PC-9 (cell line): ENCODE measurements at regions not wholly inside any gene's neighbourhood (a gene's known extent, or its start where the extent isn't known, plus 50 kb on each side); places are given as distances from the start of the nearest gene placed in this dataset.

Experiments used
- BruUV-seq: library from RNA; stranded (reverse); fragments of 400-500 nt; replicated peaks from 2 replicates; lab custom pipeline; 2021; lab: Mats Ljungman, UMichigan
- CTCF ChIA-PET: fragments of 300-600 bp; sonication (Branson Sonifier 250); formaldehyde crosslinking; loops from one replicate; lab custom pipeline; 2022; ENCODE audit warnings: antibody characterized with exemption; lab: Charles Lee
- POLR2A ChIA-PET: fragments of 300-600 bp; sonication (Branson Sonifier 250); formaldehyde crosslinking; loops from one replicate; lab custom pipeline; 2022; ENCODE audit warnings: antibody characterized with exemption; ENCODE audit not compliant: unreplicated experiment; lab: Charles Lee
- DNase-seq, 2 experiments: peaks; one replicate each; pipeline versions ENCODE4 v3.0.0 to v3.0.0-alpha.2; 2015 to 2022; ENCODE audit warnings: mixed read lengths in 1 of 2
- H2AFZ ChIP-seq: fragments of 200-600 bp; sonication (generic); 2 replicates; pipeline ENCODE4 v1.8.1; 2017; ENCODE audit warnings: antibody characterized with exemption
- H3F3A ChIP-seq: fragments of 200-600 bp; sonication (generic); 2 replicates; pipeline ENCODE4 v1.8.1; 2017; ENCODE audit warnings: antibody characterized with exemption, mild to moderate bottlenecking, low read depth; ENCODE audit not compliant: insufficient read depth
- H3K27ac ChIP-seq: fragments of 200-600 bp; sonication (generic); 2 replicates; pipeline ENCODE4 v1.6.1; 2016; ENCODE audit warnings: mixed run types
- H3K27me3 ChIP-seq: fragments of 200-600 bp; sonication (generic); 2 replicates; pipeline ENCODE4 v1.6.1; 2016; ENCODE audit warnings: low read depth, mixed run types; ENCODE audit not compliant: insufficient read depth
- H3K36me3 ChIP-seq: fragments of 200-600 bp; sonication (generic); 2 replicates; pipeline ENCODE4 v1.6.1; 2016; ENCODE audit warnings: low read depth, mixed run types
- H3K4me1 ChIP-seq: fragments of 200-600 bp; sonication (generic); replicated peaks from 2 replicates; pipeline ENCODE4 v1.6.1; 2016; ENCODE audit warnings: mixed run types; ENCODE audit not compliant: insufficient read depth
- H3K4me2 ChIP-seq: fragments of 200-600 bp; sonication (generic); 2 replicates; pipeline ENCODE4 v1.6.1; 2017; ENCODE audit warnings: mixed run types
- H3K4me3 ChIP-seq: fragments of 200-600 bp; sonication (generic); 2 replicates; pipeline ENCODE4 v1.6.1; 2016; ENCODE audit warnings: mixed run types
- H3K79me2 ChIP-seq: fragments of 200-600 bp; sonication (generic); 2 replicates; pipeline ENCODE4 v1.6.1; 2017; ENCODE audit warnings: low read depth, mixed run types
- H3K9me2 ChIP-seq: fragments of 200-600 bp; sonication (generic); 2 replicates; pipeline ENCODE4 v1.8.1; 2017; ENCODE audit warnings: mild to moderate bottlenecking; ENCODE audit not compliant: insufficient read depth
- H3K9me3 ChIP-seq: fragments of 200-600 bp; sonication (generic); 2 replicates; pipeline ENCODE4 v1.8.1; 2016; ENCODE audit warnings: low read depth; ENCODE audit not compliant: insufficient read depth
- H4K20me1 ChIP-seq: fragments of 200-600 bp; sonication (generic); 2 replicates; pipeline ENCODE4 v1.8.1; 2017; ENCODE audit not compliant: insufficient read depth
- EZH2 ChIP-seq: fragments of 200-600 bp; sonication (generic); IDR thresholded peaks from 2 replicates; pipeline ENCODE4 v1.8.0; 2017; ENCODE audit warnings: antibody characterized with exemption, low read depth
- intact Hi-C: fragments of 100-400 bp; cut with micrococcal nuclease; formaldehyde crosslinking; loops from one replicate; pipeline ENCODE4 v1.10.0; 2022; ENCODE audit not compliant: unreplicated experiment
- TF ChIP-seq, protein P1 (sequence below): fragments of 200-600 bp; sonication (generic); conservative IDR thresholded peaks from 2 replicates; pipeline ENCODE4 v1.6.1; 2017; ENCODE audit warnings: mixed run types, antibody characterized with exemption, mild to moderate bottlenecking, moderate library complexity

DNA sequence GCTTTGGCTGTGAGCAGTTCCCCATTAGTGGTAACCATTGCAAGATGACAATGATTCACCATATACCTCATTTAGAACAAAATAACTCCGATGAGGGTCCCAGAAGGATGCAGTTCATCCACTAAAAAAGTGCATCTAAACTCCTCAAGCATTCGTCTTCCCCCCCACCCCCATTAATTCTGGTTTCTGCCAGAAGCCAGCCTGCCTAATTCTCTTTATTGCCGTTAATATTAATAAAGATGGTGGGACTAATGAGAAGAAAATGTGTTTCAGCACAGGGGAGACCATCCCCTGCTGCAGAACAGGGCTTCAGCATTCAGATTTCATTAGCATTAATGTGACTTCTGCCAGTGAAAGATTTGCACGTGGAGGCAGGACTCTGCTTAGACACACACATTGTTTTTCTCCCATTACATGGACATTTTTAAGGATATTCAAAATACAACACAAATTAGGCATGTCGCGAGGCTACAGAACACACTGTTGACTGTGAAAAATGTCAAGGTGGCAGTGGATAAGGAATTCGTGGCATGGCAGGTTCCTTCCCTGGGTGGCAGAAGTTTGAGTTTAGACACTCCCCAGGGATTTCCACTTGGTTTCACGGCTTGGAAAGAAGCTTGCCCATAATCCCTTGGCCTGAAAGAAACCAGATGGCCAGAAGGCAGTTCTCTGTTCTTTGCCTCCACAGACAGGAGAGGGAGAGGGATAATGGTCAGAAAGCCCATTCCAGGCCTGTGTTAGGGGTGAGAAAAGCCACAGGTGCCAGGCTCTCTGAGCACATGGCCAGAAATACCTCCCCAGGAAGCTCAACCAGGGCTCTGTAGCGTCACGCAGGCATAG is 236.5 kb downstream of the FOXO1 start:
- Histone ChIP-seq H3F3A (no peaks in the 10 kb centered on the region), H3K27me3 (no peaks in the 10 kb centered on the region), H3K36me3 (no peaks in the 10 kb centered on the region), H3K9me3 (no peaks in the 10 kb centered on the region), H3K79me2 (no peaks in the 10 kb centered on the region), H2AFZ (no peak overlapping the region), H3K9me2 (no peaks in the 10 kb centered on the region), H3K4me1 (peaks cover 8% of the 10 kb centered on the region; the same call in 1 of the 2 replicates), H4K20me1 (no peaks in the 10 kb centered on the region), H3K4me3 (no peak overlapping the region), H3K27ac (no peak overlapping the region), H3K4me2 (no peak overlapping the region)
- TF ChIP-seq EZH2 = no peak
- TF ChIP-seq, protein P1, sequence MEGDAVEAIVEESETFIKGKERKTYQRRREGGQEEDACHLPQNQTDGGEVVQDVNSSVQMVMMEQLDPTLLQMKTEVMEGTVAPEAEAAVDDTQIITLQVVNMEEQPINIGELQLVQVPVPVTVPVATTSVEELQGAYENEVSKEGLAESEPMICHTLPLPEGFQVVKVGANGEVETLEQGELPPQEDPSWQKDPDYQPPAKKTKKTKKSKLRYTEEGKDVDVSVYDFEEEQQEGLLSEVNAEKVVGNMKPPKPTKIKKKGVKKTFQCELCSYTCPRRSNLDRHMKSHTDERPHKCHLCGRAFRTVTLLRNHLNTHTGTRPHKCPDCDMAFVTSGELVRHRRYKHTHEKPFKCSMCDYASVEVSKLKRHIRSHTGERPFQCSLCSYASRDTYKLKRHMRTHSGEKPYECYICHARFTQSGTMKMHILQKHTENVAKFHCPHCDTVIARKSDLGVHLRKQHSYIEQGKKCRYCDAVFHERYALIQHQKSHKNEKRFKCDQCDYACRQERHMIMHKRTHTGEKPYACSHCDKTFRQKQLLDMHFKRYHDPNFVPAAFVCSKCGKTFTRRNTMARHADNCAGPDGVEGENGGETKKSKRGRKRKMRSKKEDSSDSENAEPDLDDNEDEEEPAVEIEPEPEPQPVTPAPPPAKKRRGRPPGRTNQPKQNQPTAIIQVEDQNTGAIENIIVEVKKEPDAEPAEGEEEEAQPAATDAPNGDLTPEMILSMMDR = no peak
- BruUV-seq = no TSS peak
- ChIA-PET CTCF (no interaction called here), POLR2A (no interaction called here)
- intact Hi-C loops = no loop called here
- DNase-seq = no peak

DNA sequence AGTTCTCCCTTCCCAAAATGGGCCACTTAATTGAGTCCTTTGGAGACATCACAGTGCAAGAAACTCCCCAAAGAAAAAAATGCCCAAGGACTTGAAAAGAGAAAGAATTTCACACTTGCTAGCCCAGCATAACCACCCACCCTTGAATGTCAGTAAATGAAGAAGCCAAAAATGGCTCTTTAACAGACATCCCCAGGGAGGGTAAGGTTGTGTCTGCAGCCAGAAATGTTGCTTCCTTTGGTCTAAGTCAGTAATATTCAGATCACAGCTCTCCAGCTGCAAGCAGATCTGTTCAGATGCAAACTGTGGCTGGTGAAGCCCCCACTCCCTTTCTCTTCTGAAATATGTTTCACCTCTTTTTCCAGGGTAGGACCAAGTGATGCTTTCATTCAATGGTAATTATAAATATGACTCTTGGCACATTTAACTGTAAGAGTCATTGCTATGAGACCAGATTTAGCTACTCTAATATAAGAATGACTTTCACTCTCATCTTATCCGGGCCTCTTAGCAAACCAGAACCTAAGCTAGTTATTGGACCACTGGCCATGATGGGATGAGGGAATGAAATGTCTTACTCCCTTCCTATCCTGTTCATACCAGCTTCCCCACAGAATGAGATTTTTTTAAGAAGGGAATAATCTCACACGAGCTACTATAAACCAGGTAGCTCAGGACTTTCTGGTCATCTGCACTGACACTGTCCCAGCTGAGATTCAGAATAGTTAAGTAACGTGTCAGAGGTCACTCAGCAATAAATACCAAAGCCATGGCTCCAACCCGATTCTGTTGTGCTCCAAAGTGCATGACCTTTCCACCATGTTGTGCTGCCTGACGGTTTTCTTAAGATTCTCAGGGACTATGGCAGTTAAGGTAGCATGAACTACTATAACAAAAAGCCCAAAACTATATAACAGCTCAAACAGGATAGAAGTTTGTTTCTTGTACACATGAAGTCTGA is 234.1 kb downstream of the FOXO1 start:
- ChIA-PET CTCF (no interaction called here), POLR2A (no interaction called here)
- Histone ChIP-seq H3K4me1 (peaks cover 10% of the 10 kb centered on the region; the same call in 1 of the 2 replicates), H2AFZ (no peak overlapping the region), H3K79me2 (no peaks in the 10 kb centered on the region), H3K4me2 (no peak overlapping the region), H4K20me1 (no peaks in the 10 kb centered on the region), H3K36me3 (no peaks in the 10 kb centered on the region), H3K27me3 (no peaks in the 10 kb centered on the region), H3F3A (no peaks in the 10 kb centered on the region), H3K9me2 (no peaks in the 10 kb centered on the region), H3K27ac (no peak overlapping the region), H3K4me3 (no peak overlapping the region), H3K9me3 (no peaks in the 10 kb centered on the region)
- intact Hi-C loops = no loop called here
- TF ChIP-seq EZH2 = no peak
- TF ChIP-seq, protein P1 = no peak
- DNase-seq = no peak
- BruUV-seq = no TSS peak

DNA sequence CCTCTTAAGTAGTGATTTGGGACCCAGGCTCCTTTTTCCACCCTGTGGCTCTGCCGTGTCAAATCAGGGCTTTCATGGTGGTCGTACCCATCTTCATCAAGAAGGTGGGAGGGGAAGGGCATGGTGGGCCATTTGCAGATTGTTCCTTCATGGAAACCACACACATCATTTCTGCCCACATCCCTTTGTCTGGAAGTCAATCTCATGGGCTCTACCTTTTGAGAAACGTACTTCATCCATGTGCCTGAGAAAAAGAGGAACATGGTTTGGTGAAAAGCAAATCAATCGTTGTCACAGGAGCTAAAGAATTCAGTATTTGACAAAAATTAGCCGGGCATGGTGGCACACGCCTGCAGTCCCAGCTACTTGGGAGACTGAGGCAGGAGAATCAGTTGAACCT is 233.4 kb downstream of the FOXO1 start:
- intact Hi-C loops = no loop called here
- BruUV-seq = no TSS peak
- Histone ChIP-seq H3K9me3 (no peaks in the 10 kb centered on the region), H4K20me1 (no peaks in the 10 kb centered on the region), H3K4me2 (no peak overlapping the region), H3K9me2 (no peaks in the 10 kb centered on the region), H3K27ac (no peak overlapping the region), H3K4me1 (peaks cover 10% of the 10 kb centered on the region; the same call in 1 of the 2 replicates), H3K79me2 (no peaks in the 10 kb centered on the region), H3K27me3 (no peaks in the 10 kb centered on the region), H3K4me3 (no peak overlapping the region), H2AFZ (no peak overlapping the region), H3F3A (no peaks in the 10 kb centered on the region), H3K36me3 (no peaks in the 10 kb centered on the region)
- no peak for DNase-seq
- TF ChIP-seq EZH2 = no peak
- TF ChIP-seq, protein P1 = no peak
- ChIA-PET POLR2A (no interaction called here), CTCF (no interaction called here)
